NCI-H748 treated with DMSO at 0.1 percent for 48 hours (cell line): ENCODE measurements at regions not wholly inside any gene's neighbourhood (a gene's known extent, or its start where the extent isn't known, plus 50 kb on each side); places are given as distances from the start of the nearest gene placed in this dataset.

Source experiments
- DNase-seq: peaks from one replicate; lab custom pipeline; 2025; lab: John Stamatoyannopoulos, UW

DNA sequence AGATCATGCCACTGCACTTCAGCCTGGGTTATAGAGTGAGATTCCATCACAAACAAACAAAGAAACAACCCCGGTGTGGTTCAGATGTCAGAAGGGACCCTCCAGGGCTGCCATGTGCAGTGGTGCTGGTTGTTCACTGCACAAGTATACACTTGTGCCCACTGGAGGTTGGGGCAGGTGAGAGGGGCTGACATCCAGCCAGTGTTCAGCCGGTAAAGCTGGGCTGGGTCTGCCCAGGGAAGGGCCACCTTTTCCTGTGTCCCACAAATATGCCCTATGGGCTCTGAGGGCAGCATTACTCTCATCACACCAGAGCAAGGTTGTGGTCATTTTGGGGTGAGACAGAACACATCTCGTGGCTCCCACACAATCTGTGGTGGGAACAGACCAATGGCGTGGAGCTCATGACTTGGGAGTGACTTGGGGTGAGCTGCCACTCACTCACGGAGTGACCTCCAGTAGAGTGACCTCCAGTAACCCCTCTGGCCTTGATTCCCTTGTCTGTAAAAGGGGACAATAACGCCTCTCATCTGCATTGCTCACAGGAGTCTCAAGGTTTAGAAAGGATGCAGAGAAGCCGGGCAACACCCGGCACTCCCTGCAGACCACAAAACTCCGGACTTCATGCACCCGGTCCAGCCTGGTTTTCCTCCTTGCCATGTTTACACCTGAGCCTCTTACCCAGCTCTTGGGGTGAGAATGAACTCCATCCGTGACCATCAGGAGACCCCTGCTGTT is 69.0 kb upstream of the VRK1 start:
- DNase-seq: no peak

- no peak for DNase-seq
Observed at GRCh38 chr14:96729889-96730288, 67.3 kb upstream of the VRK1 start.

DNA sequence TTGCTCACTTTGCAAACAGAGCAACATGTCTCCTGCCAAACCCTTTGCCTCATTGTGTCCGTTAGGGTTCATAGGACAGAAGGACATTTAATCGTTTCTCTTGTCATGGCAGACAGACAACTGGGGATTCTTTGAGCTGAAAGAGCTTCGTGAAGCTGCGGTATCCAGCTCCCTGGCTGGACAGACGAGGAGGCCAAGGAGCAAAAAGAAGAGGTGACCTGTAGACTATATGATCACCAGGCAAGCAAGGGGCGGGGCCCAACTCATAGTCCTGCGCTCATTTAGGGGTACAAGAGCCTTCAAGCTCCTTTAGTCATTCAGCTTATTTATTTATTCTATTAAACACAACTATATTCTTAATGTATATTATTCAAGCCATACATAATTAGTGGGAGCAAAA is 66.8 kb upstream of the VRK1 start:
- no peak for DNase-seq

GRCh38 chr14:96734076-96734622 is 63.0 kb upstream of the VRK1 start:
- no peak for DNase-seq

DNA sequence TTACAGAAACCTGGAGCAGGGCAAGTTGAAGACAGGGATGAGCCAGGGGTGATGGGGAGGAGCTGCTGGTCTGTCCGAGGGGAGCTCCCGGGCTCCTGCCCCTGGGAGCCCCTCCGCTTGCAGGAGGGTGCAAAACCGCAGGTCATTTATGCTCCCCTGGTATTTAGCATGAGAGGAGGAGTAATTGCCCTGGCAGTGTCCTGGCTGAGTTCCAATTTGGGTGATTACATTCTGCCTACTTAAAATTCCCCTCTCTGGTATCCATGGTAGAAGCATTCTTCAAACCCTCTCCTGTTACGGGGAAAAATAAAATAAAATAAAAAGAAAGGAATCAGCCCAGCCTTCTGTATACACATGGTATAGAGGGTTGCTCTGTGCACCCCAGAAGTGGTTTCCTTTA is 61.7 kb upstream of the VRK1 start:
- peak; percentile 89 for DNase-seq

DNA sequence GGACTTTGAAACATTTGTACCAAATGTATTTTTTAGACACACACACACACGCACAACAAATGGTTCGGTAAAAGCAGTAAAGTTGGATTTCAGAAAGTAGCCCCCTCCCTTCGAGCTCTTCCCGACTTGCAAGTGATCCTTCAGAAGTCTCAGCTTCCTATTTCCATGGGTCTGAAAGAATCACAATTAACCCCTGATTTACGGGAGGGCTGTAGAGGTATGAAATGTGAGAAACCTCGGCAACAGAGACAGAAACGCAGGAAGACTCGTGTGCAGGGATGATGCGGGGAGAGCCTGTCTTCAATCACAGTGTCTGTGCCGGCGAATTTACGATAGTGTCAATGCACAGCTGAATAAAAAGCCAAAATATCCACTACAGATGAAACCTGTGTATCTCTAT is 60.7 kb upstream of the VRK1 start:
- no peak for DNase-seq

DNA sequence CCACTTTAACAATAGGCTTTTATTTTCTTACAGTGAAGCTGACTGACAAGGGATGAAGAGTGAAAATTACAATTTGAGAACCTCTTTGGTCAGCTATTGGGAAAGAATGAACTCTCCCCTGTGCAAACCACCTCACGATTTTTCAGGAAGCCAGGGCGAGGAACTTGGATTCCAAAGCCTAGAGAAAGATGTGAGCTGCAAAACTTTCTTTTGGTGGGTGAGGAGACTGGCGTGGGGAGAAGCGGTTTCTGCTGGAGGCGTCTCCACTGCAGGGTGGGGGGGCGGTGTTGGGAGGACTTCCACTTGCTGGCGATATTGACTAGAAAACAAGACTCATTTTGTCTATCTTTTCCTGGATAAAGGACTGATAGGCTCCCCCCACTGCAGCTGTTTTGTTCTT is 59.3 kb upstream of the VRK1 start:
- DNase-seq: no peak

GRCh38 chr14:96739200-96739910 is 57.8 kb upstream of the VRK1 start:
- no peak for DNase-seq

DNA sequence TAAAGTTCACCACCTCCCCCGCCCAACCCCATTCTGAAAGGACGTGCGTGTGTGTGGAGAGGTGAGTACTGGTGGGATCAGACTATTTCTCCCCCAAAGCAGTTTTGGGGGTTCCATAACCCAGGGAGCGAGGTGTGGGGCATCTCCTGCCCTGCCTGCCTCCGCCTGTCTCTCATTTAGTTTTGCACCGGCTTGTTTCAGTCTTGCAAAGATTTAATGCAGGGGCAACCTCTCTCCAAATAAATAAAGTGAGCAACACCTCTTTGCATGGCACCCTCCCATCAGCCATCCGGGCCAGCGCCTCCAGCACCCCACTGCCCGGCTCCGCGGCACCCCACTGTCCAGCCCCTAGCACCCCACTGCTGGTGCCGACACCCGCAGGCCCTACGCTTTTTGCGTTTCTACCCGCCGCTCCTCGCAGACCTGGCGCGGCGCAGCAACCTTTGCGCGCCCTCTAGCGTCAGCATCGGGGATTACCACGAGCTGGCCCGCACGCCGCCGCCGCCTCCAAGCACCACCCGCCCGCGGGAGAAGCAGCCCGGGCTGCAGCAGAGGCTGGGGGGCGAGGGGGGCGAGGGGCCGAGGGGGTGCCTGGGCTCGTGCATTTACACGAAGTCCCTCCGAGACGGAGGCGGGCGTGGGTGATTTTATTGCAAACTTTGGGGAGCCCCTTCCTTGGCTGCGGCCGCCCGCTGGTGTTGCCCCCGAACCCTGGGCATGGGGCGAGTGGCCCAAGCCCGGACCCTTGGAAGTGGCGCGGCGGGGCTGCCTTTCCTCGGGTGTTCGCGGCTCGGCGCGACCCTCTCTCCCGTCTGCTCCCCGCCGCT is 55.8 kb upstream of the VRK1 start:
- peak; percentile 77 for DNase-seq

GRCh38 chr14:96744262-96744661 is 52.9 kb upstream of the VRK1 start:
- DNase-seq: no peak

DNA sequence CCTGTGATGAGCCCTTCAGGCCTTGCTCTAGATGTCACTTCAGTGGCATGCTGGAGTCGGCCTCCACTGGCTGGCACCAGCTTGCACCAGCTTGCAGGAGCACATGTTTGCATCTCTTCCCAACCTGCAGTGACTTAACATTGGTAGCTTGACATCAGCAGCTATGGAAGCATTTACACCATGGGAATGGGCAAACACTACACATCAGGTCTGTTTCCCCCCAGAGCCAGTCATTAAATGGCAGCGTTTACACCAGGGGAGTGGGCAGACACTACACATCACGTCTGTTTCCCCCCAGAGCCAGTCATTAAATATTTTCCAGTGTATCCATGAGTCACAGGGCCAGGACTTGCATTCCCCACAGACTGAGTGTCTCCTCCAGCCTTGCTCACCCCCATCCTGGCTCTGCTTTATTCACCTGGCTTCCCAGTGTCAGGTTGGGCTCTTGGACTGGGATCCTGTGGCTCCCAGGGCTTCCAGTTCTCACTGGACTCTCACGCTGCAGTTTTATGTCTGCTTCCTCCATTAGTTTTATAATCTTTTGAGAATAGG is 51.6 kb upstream of the VRK1 start:
- DNase-seq: no peak

DNA sequence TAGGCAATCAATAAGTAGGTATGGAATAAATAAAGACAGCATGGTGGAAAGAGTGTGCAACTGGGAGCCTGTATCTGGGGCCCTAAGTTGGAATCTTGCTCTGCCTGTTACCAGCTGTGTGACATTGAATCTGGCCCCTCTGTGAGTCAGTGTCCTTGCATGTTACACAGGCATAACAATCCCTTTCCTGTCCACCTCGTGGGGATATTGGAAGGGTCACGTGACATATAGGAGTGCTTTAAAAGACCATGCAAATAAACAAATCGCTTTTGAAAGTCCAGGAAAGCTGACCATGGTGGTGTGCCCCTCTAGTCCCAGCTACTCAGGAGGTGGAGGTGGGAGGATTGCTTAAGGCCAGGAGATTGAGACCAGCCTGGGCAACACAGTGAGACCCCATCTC is 51.1 kb upstream of the VRK1 start:
- DNase-seq: no peak

DNA sequence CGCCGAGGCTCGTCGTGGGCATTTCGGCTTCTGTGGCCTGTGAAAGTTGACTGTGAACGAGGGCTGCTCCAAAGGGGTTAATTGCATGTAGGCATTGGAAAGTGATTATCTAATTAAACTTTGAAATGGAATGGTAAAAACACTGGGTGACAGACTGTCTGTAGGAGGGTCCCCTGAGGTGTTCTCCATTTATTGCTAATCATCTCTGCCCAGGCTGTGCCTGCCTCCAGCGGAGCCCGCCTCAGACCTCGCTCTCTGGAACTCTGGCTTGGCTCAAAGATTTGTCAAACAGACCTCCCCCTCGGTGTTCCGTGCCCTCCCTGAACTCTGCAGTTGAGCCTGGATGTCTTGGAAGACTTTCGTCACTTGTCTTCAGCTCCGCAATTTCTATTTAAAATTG is 50.2 kb upstream of the VRK1 start:
- no peak for DNase-seq
